CD14-positive monocyte (primary cell): ENCODE measurements at regions not wholly inside any gene's neighbourhood (a gene's known extent, or its start where the extent isn't known, plus 50 kb on each side); places are given as distances from the start of the nearest gene placed in this dataset.

Experiments
- DNase-seq, 3 donors: peaks; one replicate each; pipeline ENCODE4 v3.0.0-alpha.2; 2011 to 2022
- H2AFZ ChIP-seq: 2 replicates; pipeline ENCODE4 v1.6.0; 2012; ENCODE audit warnings: mild to moderate bottlenecking, low read depth, low read length, inconsistent platforms; ENCODE audit not compliant: insufficient read depth, poor library complexity, severe bottlenecking
- H3K27ac ChIP-seq, 2 donors: 1 replicate in 1 of 2; 2 replicates in 1 of 2; pipeline ENCODE4 v1.5.1; 2012 to 2013; ENCODE audit warnings: low read length in 2 of 2, control low read depth in 1 of 2, inconsistent platforms in 1 of 2, low read depth in 1 of 2, mild to moderate bottlenecking in 1 of 2
- H3K27me3 ChIP-seq, 2 donors: one replicate each; pipeline versions ENCODE4 v1.6.0 to v1.6.1; 2011 to 2013; ENCODE audit warnings: low read length in 2 of 2; ENCODE audit not compliant: control insufficient read depth in 2 of 2, insufficient read depth in 2 of 2
- H3K36me3 ChIP-seq, 2 donors: replicated peaks in 1 of 2; 1 replicate in 1 of 2; 2 replicates in 1 of 2; pipeline versions ENCODE4 v1.5.1 to v1.6.1; 2012 to 2013; ENCODE audit warnings: low read length in 2 of 2, control low read depth in 1 of 2, inconsistent platforms in 1 of 2, mild to moderate bottlenecking in 1 of 2; ENCODE audit not compliant: insufficient read depth in 2 of 2, control insufficient read depth in 1 of 2
- H3K4me1 ChIP-seq, 2 donors: 1 replicate in 1 of 2; 2 replicates in 1 of 2; pipeline versions ENCODE4 v1.5.1 to v1.6.1; 2012 to 2013; ENCODE audit warnings: low read length in 2 of 2, control low read depth in 1 of 2, inconsistent platforms in 1 of 2, mild to moderate bottlenecking in 1 of 2, moderate library complexity in 1 of 2; ENCODE audit not compliant: insufficient read depth in 2 of 2, control insufficient read depth in 1 of 2
- H3K4me2 ChIP-seq: replicated peaks from 2 replicates; pipeline ENCODE3; 2012; ENCODE audit warnings: low read length, moderate library complexity, mild to moderate bottlenecking; ENCODE audit not compliant: poor library complexity, severe bottlenecking; ENCODE audit errors: extremely low read depth
- H3K4me3 ChIP-seq, 3 experiments: fragments of 200-600 bp in 1 of 3; sonication (generic) in 1 of 3; replicated peaks in 1 of 3; 1 replicate in 2 of 3; 2 replicates in 1 of 3; pipeline ENCODE4 v1.5.1; 2011 to 2013; ENCODE audit warnings: low read length in 3 of 3, mild to moderate bottlenecking in 3 of 3, control low read depth in 2 of 3, low read depth in 2 of 3, inconsistent platforms in 1 of 3, moderate library complexity in 1 of 3
- H3K79me2 ChIP-seq: 2 replicates; pipeline ENCODE4 v1.6.0; 2012; ENCODE audit warnings: mild to moderate bottlenecking, control low read depth, inconsistent platforms, low read length, moderate library complexity; ENCODE audit not compliant: insufficient read depth
- H3K9ac ChIP-seq: 2 replicates; pipeline ENCODE4 v1.6.0; 2017; ENCODE audit warnings: low read length, mild to moderate bottlenecking; ENCODE audit not compliant: insufficient read depth, poor library complexity, severe bottlenecking
- H3K9me3 ChIP-seq, 2 donors: replicated peaks in 1 of 2; 1 replicate in 1 of 2; 2 replicates in 1 of 2; pipeline versions ENCODE4 v1.5.1 to v1.6.1; 2012 to 2013; ENCODE audit warnings: low read length in 2 of 2, control low read depth in 1 of 2; ENCODE audit not compliant: control insufficient read depth in 1 of 2, insufficient read depth in 1 of 2
- H4K20me1 ChIP-seq: 2 replicates; pipeline ENCODE4 v1.6.0; 2012; ENCODE audit warnings: mild to moderate bottlenecking, low read length, control low read depth, moderate library complexity; ENCODE audit not compliant: insufficient read depth
- H3K27ac Mint-ChIP-seq, 7 donors: one replicate each; pipeline ENCODE4 v1.8.0; 2020; ENCODE audit warnings: mild to moderate bottlenecking in 7 of 7, mixed read lengths in 7 of 7, moderate library complexity in 6 of 7, inconsistent platforms in 2 of 7
- H3K27me3 Mint-ChIP-seq, 3 donors: one replicate each; pipeline ENCODE4 v1.8.0; 2021 to 2022; ENCODE audit warnings: low read depth in 3 of 3, mild to moderate bottlenecking in 3 of 3, mixed read lengths in 3 of 3, moderate library complexity in 3 of 3, inconsistent platforms in 1 of 3
- H3K36me3 Mint-ChIP-seq, 2 donors: one replicate each; pipeline ENCODE4 v1.8.0; 2020; ENCODE audit warnings: mixed read lengths in 2 of 2, inconsistent platforms in 1 of 2, mild to moderate bottlenecking in 1 of 2
- H3K4me1 Mint-ChIP-seq: one replicate; pipeline ENCODE4 v1.8.0; 2020; ENCODE audit warnings: mild to moderate bottlenecking, mixed read lengths
- H3K4me3 Mint-ChIP-seq, 2 donors: one replicate each; pipeline ENCODE4 v1.8.0; 2020; ENCODE audit warnings: mild to moderate bottlenecking in 2 of 2, mixed read lengths in 2 of 2, moderate library complexity in 1 of 2
- H3K9me3 Mint-ChIP-seq, 7 donors: one replicate each; pipeline ENCODE4 v1.8.0; 2020 to 2022; ENCODE audit warnings: mixed read lengths in 7 of 7, mild to moderate bottlenecking in 6 of 7, moderate library complexity in 6 of 7, inconsistent platforms in 2 of 7
- CTCF ChIP-seq: fragments of 200-600 bp; IDR thresholded peaks from one replicate; pipeline ENCODE4 v1.8.0; 2022; ENCODE audit warnings: antibody characterized with exemption, mild to moderate bottlenecking
- WGBS: methylation state at CpG from one replicate; pipeline ENCODE4 v1.1.5; 2013; ENCODE audit warnings: missing lambda C conversion rate; ENCODE audit not compliant: insufficient coverage; 5-methylcytosine and 5-hydroxymethylcytosine counted together
- intact Hi-C, 2 donors: fragments of 100-400 bp; cut with micrococcal nuclease; formaldehyde crosslinking; loops; one replicate each; pipeline versions ENCODE4 v1.15.0 to v1.15.1; 2023

GRCh38 chr1:47596328-47596727 lies 158.5 kb downstream of the FOXD2 start:
- Histone ChIP-seq H3K27me3 (peaks cover 19 to 25% of the 10 kb centered on the region in 2 donors), H3K36me3 (no peaks in the 10 kb centered on the region), H3K9ac (no peak overlapping the region), H4K20me1 (no peaks in the 10 kb centered on the region), H3K27ac (no peak overlapping the region), H2AFZ (no peak overlapping the region), H3K4me1 (no peaks in the 10 kb centered on the region), H3K79me2 (no peaks in the 10 kb centered on the region), H3K4me2 (no peak overlapping the region), H3K4me3 (no peak overlapping the region), H3K9me3 (peaks cover 0 to 9% of the 10 kb centered on the region in 2 donors)
- peaks cover 3% of the 10 kb centered on the region for H3K4me1 Mint-ChIP-seq
- intact Hi-C loops, result no loop called here
- 100% methylated on average over 2 of the region's 3 CpGs for WGBS
- H3K27ac Mint-ChIP-seq, result no peak overlapping the region
- peaks cover 5 to 16% (median 12%) of the 10 kb centered on the region in 7 donors for H3K9me3 Mint-ChIP-seq
- no peaks in the 10 kb centered on the region for H3K36me3 Mint-ChIP-seq
- TF ChIP-seq CTCF, result no peak
- H3K4me3 Mint-ChIP-seq, result no peak overlapping the region
- H3K27me3 Mint-ChIP-seq, result peaks cover 16 to 26% (median 17%) of the 10 kb centered on the region in 3 donors
- DNase-seq, result no peak

- H3K9me3 Mint-ChIP-seq, result peaks cover 16 to 29% (median 23%) of the 10 kb centered on the region in 7 donors
- Histone ChIP-seq H3K9me3 (peaks cover 10 to 21% of the 10 kb centered on the region in 2 donors), H2AFZ (no peak overlapping the region), H3K4me3 (no peak overlapping the region), H3K4me2 (no peak overlapping the region), H3K79me2 (no peaks in the 10 kb centered on the region), H4K20me1 (no peaks in the 10 kb centered on the region), H3K36me3 (no peaks in the 10 kb centered on the region), H3K27ac (no peak overlapping the region), H3K4me1 (no peaks in the 10 kb centered on the region), H3K9ac (no peak overlapping the region), H3K27me3 (peaks cover 7 to 10% of the 10 kb centered on the region in 2 donors)
- H3K4me3 Mint-ChIP-seq, result no peak overlapping the region
- no peak overlapping the region for H3K27ac Mint-ChIP-seq
- no peaks in the 10 kb centered on the region for H3K4me1 Mint-ChIP-seq
- no peak for TF ChIP-seq CTCF
- WGBS, result 94% methylated on average over 6 of the region's 8 CpGs
- H3K27me3 Mint-ChIP-seq, result peaks cover 9 to 17% (median 16%) of the 10 kb centered on the region in 3 donors
- DNase-seq, result no peak
- intact Hi-C loops, result no loop called here
- H3K36me3 Mint-ChIP-seq, result no peaks in the 10 kb centered on the region
These were observed 160.5 kb downstream of the FOXD2 start for GRCh38 chr1:47598357-47598756.
